NCI-H748 treated with DMSO at 0.1 percent for 48 hours (cell line): ENCODE measurements at regions not wholly inside any gene's neighbourhood (a gene's known extent, or its start where the extent isn't known, plus 50 kb on each side); places are given as distances from the start of the nearest gene placed in this dataset.
"Not testable (repeated sequence)": the region's sequence is repeated elsewhere in the genome, so short reads cannot be mapped to it uniquely, and the experiment has no call there.

ENCODE experiments used
- DNase-seq: peaks from one replicate; lab custom pipeline; 2025; lab: John Stamatoyannopoulos, UW

DNA sequence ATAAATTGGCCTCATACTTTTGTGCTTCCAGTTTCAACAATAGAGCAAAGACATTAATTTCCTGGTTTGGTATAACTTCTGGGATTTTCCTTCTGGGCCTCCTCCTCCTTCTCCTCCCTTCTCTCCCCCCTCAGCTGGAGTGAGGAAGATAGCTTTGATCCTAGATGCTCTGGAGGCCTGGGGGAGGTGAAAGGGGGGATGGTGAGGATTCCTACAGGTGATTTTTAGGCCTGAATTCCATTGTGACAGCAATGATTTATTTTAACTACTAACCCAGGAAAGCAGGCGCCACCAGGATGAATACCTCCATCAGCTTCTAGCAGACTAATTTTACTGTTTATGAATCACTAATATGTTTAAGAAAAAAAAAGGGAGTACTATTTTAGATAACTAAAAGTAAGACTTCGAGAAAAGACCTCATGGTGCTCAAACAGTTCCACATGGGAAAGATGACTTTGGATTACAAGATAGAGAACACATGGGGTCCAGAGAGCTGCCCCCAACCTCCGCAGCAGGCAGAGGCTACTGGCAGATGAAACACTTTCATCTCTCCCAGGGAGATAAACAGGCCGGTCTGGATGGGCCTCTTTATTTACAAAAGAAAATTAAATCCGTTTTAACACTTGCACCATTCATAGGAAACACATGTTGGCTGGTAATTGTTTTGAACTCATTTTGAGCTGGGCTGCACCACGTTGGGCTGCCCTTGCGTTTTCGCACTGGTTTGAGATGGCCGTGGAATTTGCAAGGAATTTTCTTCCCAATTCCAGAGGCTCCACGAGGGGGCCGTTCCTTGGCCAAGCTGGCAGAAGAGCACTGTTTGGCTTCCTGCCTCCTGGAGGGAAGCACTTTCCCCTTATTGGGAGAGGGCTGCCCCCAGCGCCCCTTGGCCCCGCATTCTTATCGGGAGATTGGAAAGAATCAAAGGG, 125.1 kb upstream of the STX18 start:
- no peak for DNase-seq

DNA sequence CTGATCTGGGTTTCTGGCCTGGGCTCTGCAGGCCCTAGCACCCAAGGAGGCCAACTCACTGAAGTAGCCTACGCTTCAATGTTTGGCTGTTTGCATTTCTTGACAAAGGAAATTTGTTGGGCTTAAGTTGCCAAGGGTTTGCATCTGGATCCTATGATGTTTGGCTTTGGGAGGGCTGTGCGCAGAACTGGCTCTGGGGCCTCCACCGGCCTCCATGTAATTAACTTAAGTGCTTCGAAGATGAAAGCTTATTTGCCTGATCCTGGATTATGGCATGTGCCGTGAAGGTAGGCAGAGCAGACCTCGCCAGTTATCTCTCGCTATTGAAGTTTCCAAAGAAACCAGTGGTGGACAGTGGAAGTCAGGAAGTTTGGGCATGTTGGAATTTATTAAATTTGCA, 124.3 kb upstream of the STX18 start:
- DNase-seq: no peak

DNA sequence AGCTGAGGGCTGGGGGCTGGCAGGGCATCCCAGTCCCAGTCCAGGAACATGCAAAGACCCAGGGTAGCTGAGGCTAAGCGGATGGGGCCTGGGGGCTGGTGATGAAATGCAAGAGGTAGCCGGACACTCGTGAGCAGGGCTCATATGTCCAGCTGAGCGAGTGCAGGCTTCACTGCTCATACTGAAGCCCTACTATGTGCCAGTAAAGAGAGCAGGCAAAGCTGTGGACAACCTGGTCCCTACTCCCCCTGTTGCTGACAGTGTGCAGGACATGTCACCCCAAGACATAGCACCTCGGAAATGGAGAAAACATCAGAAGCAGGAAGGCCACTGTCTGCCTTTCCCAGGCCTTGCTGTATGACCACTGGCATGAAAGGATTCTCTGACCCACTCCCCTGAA, 122.4 kb upstream of the STX18 start:
- DNase-seq: no peak

DNA sequence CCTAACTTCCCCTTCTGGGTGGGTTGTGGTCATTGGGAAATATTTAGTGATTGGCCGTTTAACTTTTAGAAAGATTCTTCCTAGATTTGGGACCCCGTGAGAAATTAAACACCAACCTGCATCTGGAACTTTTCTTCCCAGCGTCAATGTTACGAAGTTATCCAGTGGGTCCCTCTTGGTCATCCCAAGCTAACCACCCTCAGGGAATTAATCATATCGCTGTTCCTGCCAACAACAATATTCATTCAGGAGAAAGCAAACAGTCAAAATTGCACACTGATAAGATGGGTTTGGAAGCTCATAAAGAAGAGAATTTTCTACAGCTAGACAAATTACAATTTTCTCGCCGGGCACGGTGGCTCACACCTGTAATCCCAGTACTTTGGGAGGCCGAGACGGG, 121.2 kb upstream of the STX18 start:
- DNase-seq: no peak

DNA sequence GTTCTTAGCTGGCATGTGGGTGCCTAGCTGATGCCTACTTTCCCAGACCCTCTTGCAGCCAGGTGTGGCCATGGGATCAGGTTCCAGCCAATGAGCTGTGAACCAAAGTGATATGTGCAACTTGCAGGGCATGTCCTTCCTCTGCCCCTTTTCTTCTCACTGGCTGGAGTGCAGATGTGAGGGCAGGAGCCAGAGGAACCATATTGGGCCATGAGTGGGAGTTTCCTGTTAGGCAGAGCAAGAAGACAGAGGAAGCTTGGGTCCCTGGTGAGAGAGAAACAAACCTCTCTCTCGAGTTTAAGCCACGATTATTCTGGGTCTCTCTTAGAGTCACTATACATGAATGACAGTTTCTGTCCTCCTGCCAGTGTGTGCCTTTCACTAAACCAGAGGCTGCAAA, 120.4 kb upstream of the STX18 start:
- DNase-seq: no peak

DNA sequence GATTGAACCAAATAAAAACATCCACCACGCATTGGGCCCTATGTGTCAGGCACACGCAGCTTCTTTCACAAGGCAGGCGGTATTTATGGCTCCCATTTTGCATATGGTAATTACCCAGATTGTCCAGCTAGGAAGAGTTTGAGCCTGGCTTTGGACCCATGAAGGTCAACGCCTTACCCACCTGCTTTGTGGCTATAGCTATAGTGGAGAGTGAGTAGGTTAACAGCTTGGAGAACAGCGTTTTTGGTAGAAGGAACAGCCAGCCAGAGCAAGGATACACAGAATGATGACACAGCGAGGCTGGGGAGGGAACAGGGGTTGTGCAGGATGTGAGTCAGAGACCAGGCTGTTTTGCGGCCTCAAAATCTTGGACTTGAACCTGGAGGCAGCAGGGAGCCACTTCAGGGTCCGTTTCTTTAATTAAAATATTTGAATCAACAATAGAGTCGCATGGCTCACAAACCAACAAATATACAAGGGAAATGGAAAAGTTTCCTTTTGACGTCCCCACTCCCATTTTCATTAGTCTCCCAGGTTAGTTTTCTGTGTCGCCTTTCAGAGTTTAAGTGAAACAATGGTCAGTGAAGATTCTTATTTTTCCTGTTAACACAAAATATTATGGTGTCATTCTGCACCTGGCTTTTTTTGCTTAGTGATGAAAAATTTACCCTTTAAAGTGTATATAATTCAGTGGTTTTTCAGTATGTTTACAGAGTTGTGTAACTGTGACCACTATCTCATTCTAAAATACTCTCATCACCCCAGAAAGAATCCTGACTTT, 118.2 kb upstream of the STX18 start:
- no peak for DNase-seq

DNA sequence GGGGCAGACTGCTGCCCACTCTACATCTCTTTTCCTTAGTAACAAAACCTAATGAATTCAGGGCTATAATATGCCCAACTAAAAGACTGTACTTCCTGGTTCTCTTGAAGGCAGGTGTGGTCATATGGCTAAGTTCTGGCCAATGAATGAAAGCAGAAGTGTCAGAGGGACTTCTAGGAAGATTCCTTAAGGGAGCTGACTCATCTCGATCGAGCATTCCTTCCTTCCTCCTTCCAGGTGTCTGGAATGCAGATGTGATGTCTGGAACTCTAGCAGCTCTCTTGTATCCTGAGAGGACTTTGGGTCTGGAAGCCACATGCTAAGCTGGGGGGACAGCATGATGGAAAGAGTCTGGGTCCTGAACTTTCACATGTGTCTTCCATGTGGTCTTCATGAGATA, 116.2 kb upstream of the STX18 start:
- no peak for DNase-seq

DNA sequence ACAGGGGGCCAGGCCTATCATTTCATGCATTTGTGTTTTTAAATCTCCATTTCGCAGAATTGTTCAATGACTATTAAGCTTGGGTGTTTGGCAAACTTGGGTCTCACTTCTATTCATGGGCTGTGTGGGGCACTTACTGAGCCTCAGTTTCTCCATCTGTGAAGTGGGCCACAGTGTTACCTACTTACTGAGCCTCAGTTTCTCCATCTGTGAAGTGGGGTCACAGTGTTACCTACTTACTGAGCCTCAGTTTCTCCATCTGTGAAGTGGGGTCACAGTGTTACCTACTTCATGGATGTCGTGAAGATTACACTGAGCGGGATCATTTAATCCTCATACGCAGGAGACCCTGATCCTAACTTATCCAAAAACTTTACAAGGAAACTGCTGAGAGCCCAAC, 115.1 kb upstream of the STX18 start:
- DNase-seq: no peak

DNA sequence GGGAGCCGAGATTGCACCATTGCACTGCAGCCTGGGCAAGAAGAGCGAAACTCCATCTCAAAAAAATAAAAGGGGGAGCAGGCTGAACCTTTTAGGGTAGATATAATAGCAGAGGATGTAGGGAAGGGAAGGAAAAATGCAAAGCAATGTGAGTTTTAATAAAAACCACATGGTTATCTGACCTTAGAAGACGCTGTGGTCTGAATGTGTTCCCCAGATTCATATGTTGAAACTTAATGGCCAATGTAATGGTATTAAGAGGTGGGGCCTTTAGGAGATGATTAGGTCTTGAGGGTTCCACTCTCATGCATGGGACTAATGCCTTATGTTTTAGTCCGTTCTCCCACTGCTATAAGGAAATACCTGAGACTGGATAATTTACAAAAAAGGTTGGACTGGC, 114.1 kb upstream of the STX18 start:
- DNase-seq: no peak

DNA sequence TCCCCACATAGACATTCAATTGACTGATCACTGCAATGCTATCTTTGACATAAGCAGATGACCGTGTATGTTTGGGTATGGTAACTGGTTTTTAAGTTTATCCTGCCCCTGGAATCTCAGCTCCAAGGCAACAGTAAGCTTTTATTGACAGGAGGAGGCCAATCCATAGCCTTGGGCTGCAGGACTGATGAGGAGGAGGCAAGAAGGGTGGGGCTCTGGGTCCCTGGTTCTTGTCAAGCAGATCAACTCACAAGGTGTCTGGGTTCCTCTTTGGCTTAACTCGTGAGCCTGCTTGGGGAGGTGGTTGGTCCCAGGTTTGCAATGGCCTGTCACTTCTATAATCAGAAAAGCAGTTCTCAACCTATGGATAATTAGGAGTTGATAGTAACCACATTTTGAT, 113.2 kb upstream of the STX18 start:
- DNase-seq: no peak

DNA sequence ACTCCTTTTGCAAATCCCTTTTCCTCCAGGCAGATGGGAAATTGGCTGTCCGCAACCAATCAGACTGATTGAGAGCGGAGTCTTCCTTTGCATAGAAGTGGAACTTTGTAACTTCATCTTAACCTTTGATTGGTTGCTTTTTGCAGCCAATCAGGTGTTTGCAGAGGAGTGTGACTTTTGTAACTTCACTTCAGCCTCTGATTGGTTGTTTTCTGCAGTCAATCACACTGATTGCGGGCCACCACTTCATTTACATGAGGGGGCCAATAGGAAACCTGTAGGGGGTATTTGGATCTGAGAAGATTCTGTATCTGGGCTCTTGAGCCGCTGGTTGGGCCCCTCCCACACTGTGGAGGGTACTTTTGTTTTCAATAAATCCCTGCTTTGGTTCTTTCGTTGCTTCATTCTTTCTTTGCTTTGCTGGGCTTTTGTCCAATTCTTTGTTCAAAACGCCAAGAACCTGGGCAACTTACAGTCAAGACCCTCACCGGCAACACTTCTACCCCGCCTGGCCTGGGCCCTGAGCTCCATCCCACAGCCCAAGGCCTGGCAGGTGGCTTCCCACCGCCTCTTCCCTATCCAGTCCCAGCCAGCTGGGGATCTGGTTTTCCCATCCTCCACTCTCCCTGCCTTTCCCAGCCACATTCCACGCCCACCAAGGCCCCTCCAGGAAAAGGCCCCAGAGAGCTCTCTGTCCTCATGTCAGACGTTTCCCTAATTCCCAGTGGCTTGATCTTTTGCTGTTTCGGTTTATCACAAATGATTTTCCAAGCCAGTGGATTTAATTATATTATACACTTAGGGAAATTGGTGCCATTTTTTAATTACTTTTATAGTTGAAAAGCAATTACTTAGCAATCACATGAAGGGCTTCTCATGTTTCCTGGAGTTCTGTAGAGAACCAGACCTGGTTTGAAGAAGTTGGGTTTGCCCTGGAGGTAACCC, 110.2 kb upstream of the STX18 start:
- DNase-seq: no peak

DNA sequence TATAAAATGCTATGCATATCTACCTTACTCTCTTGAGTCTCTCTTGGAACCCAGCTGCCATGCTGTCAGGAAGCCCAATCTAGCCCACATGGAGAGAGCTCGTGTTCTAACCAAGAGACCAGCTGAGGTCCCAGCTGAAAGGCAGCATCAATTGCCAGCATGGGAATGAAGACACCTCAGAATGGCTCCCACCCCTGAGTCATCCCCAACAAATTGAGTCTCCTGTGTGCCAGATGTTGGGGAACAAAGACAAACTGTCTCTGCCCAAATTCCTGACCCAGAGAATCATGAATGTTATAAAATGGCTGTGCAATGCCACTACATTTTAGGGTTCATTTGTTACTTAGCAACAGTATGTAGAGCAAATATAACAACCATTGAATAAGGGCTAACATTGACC, 105.2 kb upstream of the STX18 start:
- DNase-seq: no peak

DNA sequence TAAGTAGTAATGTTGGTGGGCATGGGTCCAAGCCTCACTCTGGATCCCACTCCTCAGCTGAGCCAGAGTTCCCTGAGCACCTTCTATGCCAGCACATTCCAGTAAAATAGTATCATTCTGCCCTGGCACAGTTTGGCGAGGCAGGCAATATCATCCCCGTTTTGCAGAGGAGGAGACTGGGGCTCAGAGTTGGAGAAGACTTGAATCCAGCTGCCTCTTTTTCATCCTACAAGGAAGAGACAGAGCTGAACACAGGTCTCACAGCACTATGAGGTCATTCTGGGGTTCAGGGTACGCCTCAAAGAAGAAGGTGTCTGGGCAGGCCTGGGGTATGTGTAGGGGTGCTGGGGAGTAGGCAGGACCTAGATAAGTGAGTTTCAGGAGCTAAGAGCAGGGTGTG, 103.9 kb upstream of the STX18 start:
- no peak for DNase-seq

DNA sequence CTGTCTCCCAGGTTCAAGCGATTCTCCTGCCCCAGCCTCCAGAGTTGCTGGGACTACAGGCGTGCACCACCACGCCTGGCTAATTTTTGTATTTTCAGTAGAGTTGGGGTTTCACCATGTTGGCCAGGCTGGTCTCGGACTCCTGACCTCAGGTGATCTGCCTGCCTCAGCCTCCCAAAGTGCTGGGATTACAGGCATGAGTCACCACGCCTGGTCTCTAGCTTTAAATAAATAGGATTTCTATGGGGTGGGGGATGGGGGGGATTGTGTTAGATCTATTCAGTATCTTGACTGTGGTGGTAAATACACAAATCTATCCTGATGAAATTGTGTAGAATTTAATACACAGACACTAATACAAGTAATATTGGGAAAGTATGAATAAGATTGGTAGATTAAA, 102.4 kb upstream of the STX18 start:
- DNase-seq: not testable (repeated sequence)

DNA sequence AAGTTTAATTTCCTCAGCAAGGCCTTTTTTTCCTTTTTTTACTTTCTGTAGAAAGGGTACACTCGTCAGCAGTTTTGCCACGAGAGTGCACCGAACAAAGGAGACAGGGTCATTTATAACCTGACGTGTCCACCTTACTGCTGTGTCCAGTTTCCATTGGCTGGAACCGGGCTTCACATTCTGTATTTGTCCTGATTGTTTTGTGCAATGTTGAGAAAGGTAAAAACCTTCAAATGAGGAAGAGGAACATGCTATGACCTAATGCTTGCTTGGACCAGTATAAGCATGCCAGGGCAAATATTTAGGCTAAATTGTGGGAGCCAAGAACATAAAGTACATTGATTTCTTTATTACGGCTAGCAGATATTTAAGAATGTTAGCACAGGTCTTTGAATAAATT, 101.9 kb upstream of the STX18 start:
- DNase-seq: not testable (repeated sequence)

DNA sequence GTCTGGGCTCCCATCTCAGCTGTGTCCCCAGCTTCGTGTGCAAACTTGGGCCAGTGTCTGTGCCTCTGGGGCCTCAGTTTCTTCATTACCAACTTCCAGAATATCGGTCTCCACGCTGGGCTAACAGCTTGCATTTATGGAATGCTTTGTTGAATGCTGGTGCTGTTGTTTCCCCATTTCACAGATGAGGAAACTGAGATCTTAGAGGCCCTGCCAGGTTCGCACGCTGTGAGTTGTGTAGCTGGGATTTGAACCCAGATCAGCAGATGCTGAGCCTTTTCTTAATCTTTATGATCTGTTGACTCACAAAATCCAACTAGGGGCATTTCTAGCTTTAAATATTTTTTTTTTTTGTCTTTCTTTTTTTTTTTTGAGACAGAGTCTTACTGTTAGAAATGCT, 101.5 kb upstream of the STX18 start:
- DNase-seq: no peak

DNA sequence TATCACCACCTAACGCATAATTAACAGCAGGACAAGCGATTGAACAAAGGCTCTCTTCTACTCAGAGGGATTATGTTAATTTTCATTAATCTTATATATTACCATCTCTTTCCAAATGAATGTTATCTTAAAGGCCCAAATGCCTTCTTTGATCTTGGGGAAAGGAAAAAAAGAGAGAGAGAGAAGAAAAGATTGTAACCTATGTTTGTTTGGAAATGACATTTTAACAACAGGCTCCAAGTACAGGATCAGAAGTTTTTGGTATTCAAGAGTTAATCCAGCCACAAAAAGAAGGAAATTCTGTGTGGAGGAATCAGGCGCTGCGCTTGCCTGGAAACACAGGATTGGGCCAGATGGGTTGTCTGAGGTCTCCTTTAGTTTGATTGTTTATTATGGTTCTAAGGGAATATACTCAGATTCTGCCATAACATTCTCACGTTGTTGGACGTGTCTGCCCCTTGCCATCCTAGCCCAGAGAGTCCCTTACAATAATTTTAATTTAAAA, 100.7 kb upstream of the STX18 start:
- no peak for DNase-seq

DNA sequence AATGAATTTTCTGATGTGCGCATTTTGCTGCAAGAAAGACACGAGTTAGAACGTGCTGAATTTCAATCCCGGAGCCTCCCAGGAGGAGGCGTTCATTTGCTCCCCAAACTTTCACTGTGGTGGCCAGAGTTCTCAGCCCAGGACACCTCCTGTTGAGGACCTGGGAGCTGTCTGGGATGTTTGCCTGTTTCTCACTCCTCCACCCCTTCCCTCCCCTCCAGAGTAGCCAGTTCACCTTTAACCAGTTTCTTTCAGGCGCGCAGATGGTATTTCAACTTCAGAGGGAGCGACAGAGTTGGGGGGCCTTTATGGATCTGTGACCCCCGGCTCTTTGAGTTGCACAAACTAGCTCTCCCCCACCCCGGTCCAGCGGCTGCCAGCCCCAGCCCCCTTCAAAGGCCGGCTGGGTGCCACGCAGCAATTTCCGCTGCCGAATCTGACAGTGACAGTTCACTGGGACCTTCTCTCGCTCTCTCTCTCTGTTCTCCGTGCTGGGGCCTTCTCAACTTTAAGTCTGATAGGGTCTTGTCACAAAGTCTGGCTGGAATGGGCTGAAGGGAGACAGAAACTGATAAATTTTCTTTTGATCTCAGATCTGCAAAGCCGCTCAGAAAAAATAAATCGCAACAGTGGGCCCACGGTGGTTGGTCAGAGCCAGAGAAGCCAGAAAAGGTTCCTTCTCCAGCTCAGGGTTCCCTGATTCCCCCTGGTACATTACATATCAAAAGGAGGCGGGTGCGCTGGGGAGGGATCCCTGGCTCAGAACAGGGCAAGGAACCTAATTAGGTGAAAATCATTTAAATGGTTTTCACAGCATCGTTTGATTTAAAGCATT, 100.0 kb upstream of the STX18 start:
- DNase-seq: no peak

DNA sequence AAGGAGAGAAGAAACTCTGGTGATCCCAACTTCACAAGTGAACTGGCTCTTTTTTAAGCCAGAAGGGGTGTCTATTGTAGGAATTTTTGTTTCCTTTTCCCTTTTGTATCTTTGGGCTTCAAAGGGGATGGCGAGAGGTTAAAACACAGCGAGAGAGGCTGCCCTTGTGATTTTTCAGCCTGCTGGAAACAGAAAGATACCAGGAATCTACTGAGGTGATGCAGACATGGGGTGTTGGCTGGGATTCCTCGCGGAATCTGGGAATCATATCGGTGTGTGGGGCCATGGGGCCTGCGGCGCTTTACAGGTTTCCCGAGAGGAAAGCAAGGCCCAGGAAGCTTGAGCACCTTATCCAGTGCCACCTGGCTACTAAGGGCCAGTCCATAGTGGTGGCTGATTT, 99.4 kb upstream of the STX18 start:
- no peak for DNase-seq

DNA sequence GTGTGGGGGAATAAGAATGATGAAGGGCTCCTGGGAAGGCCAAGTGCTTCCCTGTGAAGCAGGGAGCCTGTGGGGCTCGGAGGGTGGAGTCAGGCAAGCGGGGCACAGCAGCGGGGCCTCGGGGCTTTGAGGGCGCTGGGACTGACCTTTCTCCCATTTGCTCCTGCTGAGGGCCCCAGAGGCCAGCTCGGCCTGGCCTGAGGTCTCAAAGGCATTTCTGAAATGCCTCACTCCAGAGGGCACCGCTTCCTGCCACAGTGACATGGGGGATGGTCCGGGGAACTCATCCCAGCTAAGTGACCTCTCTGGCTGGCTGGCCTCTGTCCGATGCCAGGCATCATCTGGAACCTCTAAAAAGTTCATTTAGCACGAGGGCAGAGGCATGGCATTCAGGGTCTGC, 98.8 kb upstream of the STX18 start:
- DNase-seq: no peak

DNA sequence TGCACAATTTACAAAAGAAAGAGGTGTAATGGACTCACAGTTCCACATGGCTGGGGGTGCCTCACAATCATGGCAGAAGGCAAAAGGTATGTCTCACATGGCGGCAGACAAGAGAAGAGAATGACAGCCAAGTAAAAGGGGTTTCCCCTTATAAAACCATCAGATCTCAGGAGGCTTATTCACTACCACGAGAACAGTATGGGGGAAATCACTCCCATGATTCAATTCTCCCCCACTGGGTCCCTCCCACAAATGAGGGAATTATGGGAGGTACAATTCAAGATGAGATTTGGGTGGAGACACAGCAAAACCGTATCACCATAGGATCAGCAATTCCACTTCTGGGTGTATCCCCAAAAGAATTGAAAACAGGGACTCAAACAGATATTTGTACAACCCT, 97.5 kb upstream of the STX18 start:
- no peak for DNase-seq
